ENCODE measurements at regions not wholly inside any gene's neighbourhood (a gene's known extent, or its start where the extent isn't known, plus 50 kb on each side); places are given as distances from the start of the nearest gene placed in this dataset.
A peak's percentile ranks its signal among the peaks of the same experiment; 100 is the strongest.

DNA sequence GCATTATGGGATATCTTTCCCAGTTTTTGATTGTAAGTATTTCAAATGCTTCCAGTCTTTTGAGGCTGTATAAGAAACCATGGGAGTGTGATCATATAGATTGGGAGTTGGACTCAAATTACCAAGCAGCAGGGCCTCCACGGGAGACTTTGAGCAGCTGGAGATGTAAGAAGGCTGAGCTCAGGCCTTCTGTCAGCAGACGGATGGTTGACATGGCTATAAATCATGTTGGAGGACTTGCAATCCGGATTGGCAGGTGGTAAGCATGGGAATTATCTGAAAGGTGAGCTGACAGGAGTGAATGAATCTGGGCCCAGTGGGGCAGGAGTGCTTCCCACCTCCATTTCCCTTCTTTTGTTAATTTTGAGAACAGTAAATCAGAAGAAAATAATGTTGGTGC lies 83.2 kb upstream of the PPM1J start:
- Histone ChIP-seq H3K9me3 (ENCODE audit: insufficient read depth, low read depth, low read length) (no peaks in the 10 kb centered on the region), H3K4me1 (ENCODE audit: insufficient read depth, low read length) (peaks cover 25% of the 10 kb centered on the region)
- 77% methylated on average over 3 of the region's 3 CpGs for WGBS

GRCh38 chr1:112797224-112797623 lies 82.1 kb upstream of the PPM1J start:
- H3K4me3 ChIP-seq (ENCODE audit: low read length), result no peak overlapping the region
- H3K27ac ChIP-seq (ENCODE audit: low read depth, low read length), result no peak overlapping the region
- no peaks in the 10 kb centered on the region for H3K36me3 ChIP-seq (ENCODE audit: insufficient read depth, low read length)
- 0 out of 2 replicates have a peak, but pooled peaks cover 5% of the 10 kb centered on the region for H3K27me3 ChIP-seq (ENCODE audit: insufficient read depth, low read length)
- WGBS, result 93% methylated on average over 2 of the region's 2 CpGs
- peaks cover 28% of the 10 kb centered on the region for H3K4me1 ChIP-seq (ENCODE audit: insufficient read depth, low read length)
- H3K9me3 ChIP-seq (ENCODE audit: insufficient read depth, low read depth, low read length), result no peaks in the 10 kb centered on the region
- H3K9ac ChIP-seq (ENCODE audit: low read depth, low read length), result no peak overlapping the region

More for the DNA sequence above, 83.2 kb upstream of the PPM1J start:
- Histone ChIP-seq H3K27me3 (ENCODE audit: insufficient read depth, low read length) (0 out of 2 replicates have a peak, but pooled peaks cover 2% of the 10 kb centered on the region), H3K9ac (ENCODE audit: low read depth, low read length) (no peak overlapping the region), H3K36me3 (ENCODE audit: insufficient read depth, low read length) (no peaks in the 10 kb centered on the region), H3K4me3 (ENCODE audit: low read length) (no peak overlapping the region), H3K27ac (ENCODE audit: low read depth, low read length) (no peak overlapping the region)

- Histone ChIP-seq H3K27ac (ENCODE audit: low read depth, low read length) (peak overlapping the region; percentile 71; the same call in 1 of the 2 replicates), H3K27me3 (ENCODE audit: insufficient read depth, low read length) (0 out of 2 replicates have a peak, but pooled peaks cover 5% of the 10 kb centered on the region), H3K4me1 (ENCODE audit: insufficient read depth, low read length) (peaks cover 43% of the 10 kb centered on the region)
These were observed 79.6 kb upstream of the PPM1J start for GRCh38 chr1:112794654-112795239.

DNA sequence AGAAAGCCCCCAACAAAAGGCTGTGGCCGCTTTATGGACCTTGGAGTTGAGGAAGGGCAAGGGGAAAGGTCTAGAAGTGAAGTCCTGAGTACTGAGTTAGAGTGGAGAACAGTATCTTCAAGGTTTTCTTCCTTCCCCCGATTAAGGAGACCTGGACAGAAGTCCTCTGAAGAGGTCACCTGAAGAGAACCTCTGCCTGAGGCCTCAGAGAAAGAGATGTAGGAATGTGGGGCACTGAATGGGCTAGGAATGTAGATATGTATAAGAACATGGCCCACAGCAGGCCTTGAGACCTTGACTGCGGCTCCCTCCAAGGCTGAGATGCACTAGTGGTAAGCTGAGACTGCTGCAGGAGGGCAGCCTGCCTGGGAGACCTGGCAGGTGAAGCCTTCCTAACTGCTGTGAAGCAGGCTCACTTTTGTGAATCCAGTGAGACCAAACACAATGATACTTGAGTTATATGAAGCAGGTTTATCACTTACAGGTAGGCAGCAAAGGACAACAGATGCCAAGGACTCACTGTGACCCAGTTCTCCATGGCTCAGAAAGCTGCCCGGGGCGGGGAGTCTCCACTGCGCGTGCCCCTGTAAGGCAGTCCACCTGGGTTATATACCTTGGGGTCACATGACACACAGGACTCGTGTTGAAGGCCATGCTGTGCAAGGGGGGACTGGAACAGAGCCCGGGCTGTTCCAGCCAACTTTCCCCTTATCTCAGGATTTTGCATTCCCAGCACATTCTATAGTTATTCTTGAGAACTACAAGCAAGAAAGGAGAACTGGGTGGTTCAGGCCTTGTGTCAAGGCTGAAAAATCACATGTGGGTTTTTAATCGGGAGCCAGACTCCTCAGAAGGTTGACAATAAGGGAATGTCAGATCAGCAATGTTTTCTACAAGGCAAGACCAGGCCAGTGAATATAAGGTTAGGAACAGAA lies 78.8 kb upstream of the PPM1J start:
- no peaks in the 10 kb centered on the region for H3K36me3 ChIP-seq (ENCODE audit: insufficient read depth, low read length)
- H3K4me1 ChIP-seq (ENCODE audit: insufficient read depth, low read length), result peaks cover 43% of the 10 kb centered on the region
- 70% methylated on average over 10 of the region's 10 CpGs for WGBS
- H3K9me3 ChIP-seq (ENCODE audit: insufficient read depth, low read depth, low read length), result no peaks in the 10 kb centered on the region
- H3K9ac ChIP-seq (ENCODE audit: low read depth, low read length), result no peak overlapping the region
- peak overlapping the region; percentile 71; the same call in 1 of the 2 replicates for H3K27ac ChIP-seq (ENCODE audit: low read depth, low read length)
- H3K4me3 ChIP-seq (ENCODE audit: low read length), result no peak overlapping the region
- 0 out of 2 replicates have a peak, but pooled peaks cover 5% of the 10 kb centered on the region for H3K27me3 ChIP-seq (ENCODE audit: insufficient read depth, low read length)

More at GRCh38 chr1:112794654-112795239, 79.6 kb upstream of the PPM1J start:
- no peak overlapping the region for H3K4me3 ChIP-seq (ENCODE audit: low read length)
- no peaks in the 10 kb centered on the region for H3K36me3 ChIP-seq (ENCODE audit: insufficient read depth, low read length)
- no peak overlapping the region for H3K9ac ChIP-seq (ENCODE audit: low read depth, low read length)
- no peaks in the 10 kb centered on the region for H3K9me3 ChIP-seq (ENCODE audit: insufficient read depth, low read depth, low read length)
- 9% methylated on average over 3 of the region's 4 CpGs for WGBS

GRCh38 chr1:112791723-112792104 lies 76.6 kb upstream of the PPM1J start:
- Histone ChIP-seq H3K36me3 (ENCODE audit: insufficient read depth, low read length) (no peaks in the 10 kb centered on the region), H3K9ac (ENCODE audit: low read depth, low read length) (no peak overlapping the region), H3K27ac (ENCODE audit: low read depth, low read length) (0 out of 2 replicates have a peak overlapping the region, but pooled peaks have one; percentile 31), H3K4me3 (ENCODE audit: low read length) (no peak overlapping the region), H3K27me3 (ENCODE audit: insufficient read depth, low read length) (0 out of 2 replicates have a peak, but pooled peaks cover 5% of the 10 kb centered on the region), H3K9me3 (ENCODE audit: insufficient read depth, low read depth, low read length) (no peaks in the 10 kb centered on the region), H3K4me1 (ENCODE audit: insufficient read depth, low read length) (peaks cover 43% of the 10 kb centered on the region)
- 88% methylated on average over 3 of the region's 3 CpGs for WGBS

DNA sequence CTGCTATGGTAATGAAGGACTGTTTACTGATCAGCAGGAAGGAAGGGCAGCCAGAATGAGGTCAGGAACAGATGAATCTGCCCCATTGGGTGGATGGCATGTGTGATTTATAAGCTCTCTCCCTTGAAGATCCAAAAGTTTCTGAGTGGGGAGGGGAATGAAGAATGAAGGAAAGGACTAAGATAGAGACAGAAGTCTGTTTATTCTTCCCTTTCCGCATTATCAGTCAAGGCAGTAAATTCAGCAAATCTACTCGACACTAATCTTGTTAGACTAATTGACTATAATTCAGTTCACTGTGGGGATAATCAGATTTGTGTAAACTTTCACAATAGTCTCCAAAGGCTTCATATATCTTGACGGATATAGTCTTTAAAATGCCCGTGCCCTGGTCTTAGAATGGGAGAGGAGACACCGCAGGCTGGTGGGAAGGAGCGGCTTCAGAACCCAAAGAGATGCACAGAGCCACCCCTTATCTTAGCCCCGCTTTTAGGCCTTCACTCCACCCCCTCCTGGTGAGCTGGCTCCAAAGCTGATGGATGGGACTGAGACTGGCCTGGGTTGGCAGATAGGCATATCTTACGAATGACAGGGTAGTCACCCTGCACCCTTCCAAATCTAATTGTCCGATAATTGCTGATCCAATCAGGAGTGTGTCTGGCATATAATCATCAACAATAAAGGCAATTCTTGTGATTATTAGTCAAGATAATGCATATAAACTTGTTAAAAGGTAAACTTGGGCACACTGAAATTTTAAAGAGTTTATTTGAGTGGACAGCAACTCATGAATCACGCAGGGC lies 76.0 kb upstream of the PPM1J start:
- Histone ChIP-seq H3K27ac (ENCODE audit: low read depth, low read length) (no peak overlapping the region), H3K9ac (ENCODE audit: low read depth, low read length) (no peak overlapping the region)

DNA sequence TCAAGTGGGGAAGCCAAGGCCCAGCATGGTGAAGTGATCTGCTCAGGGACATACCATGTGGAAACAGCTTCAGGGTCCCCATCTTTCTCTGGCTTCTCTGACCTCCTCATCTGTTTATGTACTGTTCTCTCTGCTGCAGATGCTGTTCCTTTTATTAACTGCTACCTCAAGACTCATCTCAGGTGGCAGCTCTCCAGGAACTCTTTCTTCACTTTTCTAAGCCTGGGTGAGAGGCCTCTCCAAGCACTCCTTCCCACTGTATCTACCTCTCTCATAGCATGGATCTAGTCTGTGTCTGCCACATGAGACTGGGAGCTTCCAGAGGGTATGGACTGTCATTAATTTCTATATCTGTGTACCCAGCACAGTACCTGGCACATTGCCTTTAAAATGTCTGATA lies 73.4 kb upstream of the PPM1J start:
- H3K9me3 ChIP-seq (ENCODE audit: insufficient read depth, low read depth, low read length), result 0 out of 2 replicates have a peak, but pooled peaks cover under 1% of the 10 kb centered on the region
- H3K27me3 ChIP-seq (ENCODE audit: insufficient read depth, low read length), result 0 out of 2 replicates have a peak, but pooled peaks cover 5% of the 10 kb centered on the region
- H3K4me1 ChIP-seq (ENCODE audit: insufficient read depth, low read length), result peaks cover 21% of the 10 kb centered on the region
- H3K9ac ChIP-seq (ENCODE audit: low read depth, low read length), result no peak overlapping the region
- no peak overlapping the region for H3K4me3 ChIP-seq (ENCODE audit: low read length)
- no peaks in the 10 kb centered on the region for H3K36me3 ChIP-seq (ENCODE audit: insufficient read depth, low read length)
- H3K27ac ChIP-seq (ENCODE audit: low read depth, low read length), result no peak overlapping the region

More for the DNA sequence above, 76.0 kb upstream of the PPM1J start:
- no peaks in the 10 kb centered on the region for H3K9me3 ChIP-seq (ENCODE audit: insufficient read depth, low read depth, low read length)
- no peak overlapping the region for H3K4me3 ChIP-seq (ENCODE audit: low read length)
- 0 out of 2 replicates have a peak, but pooled peaks cover 5% of the 10 kb centered on the region for H3K27me3 ChIP-seq (ENCODE audit: insufficient read depth, low read length)
- no peaks in the 10 kb centered on the region for H3K36me3 ChIP-seq (ENCODE audit: insufficient read depth, low read length)
- H3K4me1 ChIP-seq (ENCODE audit: insufficient read depth, low read length), result peaks cover 39% of the 10 kb centered on the region
- WGBS, result 78% methylated on average over 8 of the region's 10 CpGs

GRCh38 chr1:112788054-112788453 lies 72.9 kb upstream of the PPM1J start:
- Histone ChIP-seq H3K4me3 (ENCODE audit: low read length) (no peak overlapping the region), H3K9ac (ENCODE audit: low read depth, low read length) (no peak overlapping the region), H3K27me3 (ENCODE audit: insufficient read depth, low read length) (0 out of 2 replicates have a peak, but pooled peaks cover under 1% of the 10 kb centered on the region), H3K36me3 (ENCODE audit: insufficient read depth, low read length) (no peaks in the 10 kb centered on the region), H3K9me3 (ENCODE audit: insufficient read depth, low read depth, low read length) (peaks cover 6% of the 10 kb centered on the region; the same call in 1 of the 2 replicates), H3K27ac (ENCODE audit: low read depth, low read length) (no peak overlapping the region), H3K4me1 (ENCODE audit: insufficient read depth, low read length) (peaks cover 16% of the 10 kb centered on the region)
- 98% methylated on average over 1 of the region's 2 CpGs for WGBS

DNA sequence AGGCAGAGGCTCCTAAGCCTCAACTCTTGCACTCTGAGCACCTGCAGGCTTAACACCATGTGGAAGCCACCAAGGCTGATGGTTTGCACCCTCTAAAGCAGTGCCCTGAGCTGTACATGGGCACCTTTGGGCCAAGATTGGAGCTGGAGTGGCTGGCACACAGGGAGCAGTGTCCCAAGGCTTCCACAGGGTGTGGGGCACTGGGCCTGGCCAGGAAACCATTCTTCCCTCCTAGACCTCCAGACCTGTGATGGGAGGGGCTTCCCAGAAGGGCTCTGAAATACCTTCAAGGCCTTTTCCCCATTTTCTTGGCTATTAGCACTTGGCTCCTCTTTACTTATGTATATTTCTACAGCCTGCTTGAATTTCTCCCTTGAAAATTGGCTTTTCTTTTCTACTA lies 67.9 kb upstream of the PPM1J start:
- no peaks in the 10 kb centered on the region for H3K27me3 ChIP-seq (ENCODE audit: insufficient read depth, low read length)
- H3K36me3 ChIP-seq (ENCODE audit: insufficient read depth, low read length), result no peaks in the 10 kb centered on the region

DNA sequence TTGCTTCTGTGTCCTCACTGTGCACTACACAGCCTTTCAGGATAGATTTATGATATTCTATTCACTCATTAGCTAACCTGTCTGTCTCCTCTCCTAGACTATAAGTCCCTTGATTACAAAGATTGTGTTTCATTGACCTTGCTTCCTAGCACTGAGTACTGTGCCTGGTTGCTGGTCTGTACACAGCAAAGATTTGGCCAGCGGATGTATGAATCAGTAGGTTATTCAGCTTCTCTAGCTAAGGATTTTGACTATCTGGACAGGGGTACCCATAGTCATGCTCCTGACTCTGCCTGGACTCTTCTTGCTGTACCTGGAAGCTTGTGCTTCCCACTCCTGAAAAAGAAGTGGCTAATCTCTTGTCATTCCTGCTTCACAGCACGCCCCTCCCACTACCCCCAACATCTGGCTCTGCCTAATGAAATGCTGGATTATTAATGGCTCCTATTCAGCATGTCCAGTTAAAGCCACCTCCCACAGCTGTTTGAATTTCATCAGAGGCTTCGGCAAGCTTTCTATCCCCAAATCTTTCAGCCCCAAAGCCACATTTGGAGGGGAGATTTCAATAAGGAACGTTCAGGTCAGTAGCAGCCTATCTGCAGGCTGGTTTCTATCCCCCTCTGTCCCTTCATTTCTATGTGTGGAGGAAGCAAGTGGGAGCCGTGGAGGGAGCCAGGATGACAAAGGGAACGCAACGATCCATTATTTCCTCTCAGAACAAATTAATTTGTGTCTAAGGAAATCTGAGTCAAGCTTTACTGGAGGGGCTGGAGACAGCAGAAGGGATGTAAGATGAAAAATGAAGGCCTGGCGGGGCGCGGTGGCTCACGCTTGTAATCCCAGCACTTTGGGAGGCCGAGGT lies 64.8 kb upstream of the PPM1J start:
- Histone ChIP-seq H3K27me3 (ENCODE audit: insufficient read depth, low read length) (no peaks in the 10 kb centered on the region), H3K9me3 (ENCODE audit: insufficient read depth, low read depth, low read length) (peaks cover 11% of the 10 kb centered on the region), H3K4me1 (ENCODE audit: insufficient read depth, low read length) (no peaks in the 10 kb centered on the region), H3K4me3 (ENCODE audit: low read length) (no peak overlapping the region), H3K27ac (ENCODE audit: low read depth, low read length) (no peak overlapping the region), H3K9ac (ENCODE audit: low read depth, low read length) (no peak overlapping the region), H3K36me3 (ENCODE audit: insufficient read depth, low read length) (no peaks in the 10 kb centered on the region)
- 93% methylated on average over 8 of the region's 12 CpGs for WGBS

More for the DNA sequence above, 67.9 kb upstream of the PPM1J start:
- Histone ChIP-seq H3K9ac (ENCODE audit: low read depth, low read length) (no peak overlapping the region), H3K4me3 (ENCODE audit: low read length) (no peak overlapping the region), H3K4me1 (ENCODE audit: insufficient read depth, low read length) (no peaks in the 10 kb centered on the region), H3K27ac (ENCODE audit: low read depth, low read length) (no peak overlapping the region), H3K9me3 (ENCODE audit: insufficient read depth, low read depth, low read length) (peaks cover 11% of the 10 kb centered on the region)
